ENCODE measurements at regions not wholly inside any gene's neighbourhood (a gene's known extent, or its start where the extent isn't known, plus 50 kb on each side); places are given as distances from the start of the nearest gene placed in this dataset.

- H3K27ac ChIP-seq = no peak overlapping the region
- no peaks in the 10 kb centered on the region for H3K27me3 ChIP-seq
- H3K36me3 ChIP-seq = no peaks in the 10 kb centered on the region
- WGBS, 2 donors = 91 to 95% methylated on average over 4 of the region's 4 CpGs
- no peak overlapping the region for H3K4me3 ChIP-seq
- TF ChIP-seq EP300 (IDR thresholded peaks at IDR 0.05) (no peak), CTCF (IDR thresholded peaks at IDR 0.05) (no peak), POLR2A (IDR thresholded peaks at IDR 0.05) (no peak)
- no peak for DNase-seq (ENCODE audit: low spot score in 2 of 2)
- no peaks in the 10 kb centered on the region for H3K9me3 ChIP-seq
- peaks cover 0 to 19% (median 0%) of the 10 kb centered on the region in 4 donors for H3K4me1 ChIP-seq
These were observed 270.0 kb downstream of the USP25 start for GRCh38 chr21:15999741-16000140.

- Histone ChIP-seq H3K27me3 (no peaks in the 10 kb centered on the region), H3K27ac (no peak overlapping the region), H3K4me3 (no peak overlapping the region), H3K36me3 (no peaks in the 10 kb centered on the region), H3K9me3 (no peaks in the 10 kb centered on the region), H3K4me1 (peaks cover 0 to 8% (median 0%) of the 10 kb centered on the region in 4 donors)
- TF ChIP-seq POLR2A (IDR thresholded peaks at IDR 0.05) (no peak), CTCF (IDR thresholded peaks at IDR 0.05) (peak in 4 of 5 experiments; percentile 15 to 55 (median 42)), EP300 (IDR thresholded peaks at IDR 0.05) (no peak)
- no peak for DNase-seq (ENCODE audit: low spot score in 2 of 2)
These were observed 273.2 kb downstream of the USP25 start for GRCh38 chr21:16002874-16003466.

- TF ChIP-seq EP300 (IDR thresholded peaks at IDR 0.05) (no peak), POLR2A (IDR thresholded peaks at IDR 0.05) (no peak), CTCF (IDR thresholded peaks at IDR 0.05) (no peak)
- DNase-seq (ENCODE audit: low spot score in 2 of 2) = no peak
- no peaks in the 10 kb centered on the region for H3K9me3 ChIP-seq
- H3K4me3 ChIP-seq = no peak overlapping the region
- H3K27me3 ChIP-seq = no peaks in the 10 kb centered on the region
- 29 to 42% methylated on average over 5 of the region's 5 CpGs for whole genome bisulfite sequencing, 2 donors
- H3K27ac ChIP-seq = peak overlapping the region in 2 of 4 donors; percentile 8 to 38
- H3K36me3 ChIP-seq = no peaks in the 10 kb centered on the region
- H3K4me1 ChIP-seq = peaks cover 0 to 8% (median 0%) of the 10 kb centered on the region in 4 donors
These were observed 274.3 kb downstream of the USP25 start for GRCh38 chr21:16004086-16004485.

GRCh38 chr21:16004523-16004922 is 274.7 kb downstream of the USP25 start:
- TF ChIP-seq EP300 (IDR thresholded peaks at IDR 0.05) (no peak), POLR2A (IDR thresholded peaks at IDR 0.05) (no peak), CTCF (IDR thresholded peaks at IDR 0.05) (no peak)
- no peak overlapping the region for H3K4me3 ChIP-seq
- H3K27ac ChIP-seq = peak overlapping the region in 1 of 4 donors; percentile 8
- WGBS, 2 donors = 85 to 89% methylated on average over 7 of the region's 7 CpGs
- DNase-seq (ENCODE audit: low spot score in 2 of 2) = no peak
- H3K9me3 ChIP-seq = no peaks in the 10 kb centered on the region
- peaks cover 0 to 8% (median 0%) of the 10 kb centered on the region in 4 donors for H3K4me1 ChIP-seq
- H3K36me3 ChIP-seq = no peaks in the 10 kb centered on the region
- H3K27me3 ChIP-seq = no peaks in the 10 kb centered on the region

GRCh38 chr21:16005996-16006395 is 276.2 kb downstream of the USP25 start:
- no peaks in the 10 kb centered on the region for H3K27me3 ChIP-seq
- no peaks in the 10 kb centered on the region for H3K36me3 ChIP-seq
- H3K4me3 ChIP-seq = no peak overlapping the region
- 80 to 89% methylated on average over 1 of the region's 1 CpG for WGBS, 2 donors
- TF ChIP-seq CTCF (IDR thresholded peaks at IDR 0.05) (no peak), POLR2A (IDR thresholded peaks at IDR 0.05) (no peak), EP300 (IDR thresholded peaks at IDR 0.05) (no peak)
- H3K27ac ChIP-seq = no peak overlapping the region
- no peak for DNase-seq (ENCODE audit: low spot score in 2 of 2)
- H3K9me3 ChIP-seq = peaks cover 0 to 3% (median 0%) of the 10 kb centered on the region in 4 donors
- H3K4me1 ChIP-seq = peaks cover 0 to 8% (median 0%) of the 10 kb centered on the region in 4 donors
